PC-3 (cell line): ENCODE measurements at regions not wholly inside any gene's neighbourhood (a gene's known extent, or its start where the extent isn't known, plus 50 kb on each side); places are given as distances from the start of the nearest gene placed in this dataset.

Source experiments
- ATAC-seq: fragments of 200-7000 bp; cut with Tn5 transposase; 2 replicates; pipeline ENCODE4 v1.9.1; 2020; ENCODE audit warnings: mild to moderate bottlenecking, moderate library complexity
- BruUV-seq: library from RNA; stranded (reverse); fragments of 400-500 nt; replicated peaks from 2 replicates; lab custom pipeline; 2021; lab: Mats Ljungman, UMichigan
- CTCF ChIA-PET: fragments of 300-600 bp; sonication (Branson Sonifier 250); formaldehyde crosslinking; loops from one replicate; lab custom pipeline; 2022; ENCODE audit warnings: antibody characterized with exemption; lab: Charles Lee
- POLR2A ChIA-PET: fragments of 300-600 bp; sonication (Branson Sonifier 250); formaldehyde crosslinking; loops from one replicate; lab custom pipeline; 2022; ENCODE audit warnings: antibody characterized with exemption; ENCODE audit not compliant: unreplicated experiment; lab: Charles Lee
- DNase-seq: peaks from one replicate; pipeline ENCODE4 v3.0.0-alpha.2; 2015
- H2AFZ ChIP-seq: fragments of 300-600 bp; sonication (generic); 2 replicates; pipeline ENCODE4 v1.6.0; 2016; ENCODE audit warnings: antibody characterized with exemption, low read length
- H3F3A ChIP-seq: fragments of 300-600 bp; sonication (generic); one replicate; pipeline ENCODE4 v1.6.0; 2017; ENCODE audit warnings: antibody characterized with exemption, low read length, control low read depth, mild to moderate bottlenecking; ENCODE audit not compliant: unreplicated experiment
- H3K27ac ChIP-seq: fragments of 300-600 bp; sonication (generic); 2 replicates; pipeline ENCODE4 v1.5.1; 2016; ENCODE audit warnings: mild to moderate bottlenecking, low read length
- H3K27me3 ChIP-seq: fragments of 300-600 bp; sonication (generic); 2 replicates; pipeline ENCODE4 v1.6.1; 2016; ENCODE audit warnings: low read length, mixed read lengths
- H3K36me3 ChIP-seq: fragments of 300-600 bp; sonication (generic); 2 replicates; pipeline ENCODE4 v1.6.1; 2016; ENCODE audit warnings: low read depth, mixed run types, low read length, mixed read lengths
- H3K4me1 ChIP-seq: fragments of 300-600 bp; sonication (generic); 2 replicates; pipeline ENCODE4 v1.5.1; 2016; ENCODE audit warnings: low read length; ENCODE audit not compliant: insufficient read depth
- H3K4me2 ChIP-seq: fragments of 300-600 bp; sonication (generic); 2 replicates; pipeline ENCODE4 v1.6.0; 2016; ENCODE audit warnings: low read length
- H3K4me3 ChIP-seq: fragments of 300-600 bp; sonication (generic); 2 replicates; pipeline ENCODE4 v1.5.1; 2016; ENCODE audit warnings: mild to moderate bottlenecking, low read length, mixed read lengths
- H3K79me2 ChIP-seq: fragments of 300-600 bp; sonication (generic); 2 replicates; pipeline ENCODE4 v1.6.1; 2017; ENCODE audit warnings: low read length, mixed read lengths
- H3K9ac ChIP-seq: fragments of 300-600 bp; sonication (generic); 2 replicates; pipeline ENCODE4 v1.6.0; 2016; ENCODE audit warnings: mild to moderate bottlenecking, low read length
- H3K9me2 ChIP-seq: fragments of 300-600 bp; sonication (generic); replicated peaks from 2 replicates; pipeline ENCODE4 v1.6.1; 2016; ENCODE audit warnings: mixed run types, low read length, mixed read lengths
- H3K9me3 ChIP-seq: fragments of 300-600 bp; sonication (generic); 2 replicates; pipeline ENCODE4 v1.6.1; 2016; ENCODE audit warnings: low read length, mixed read lengths
- H4K20me1 ChIP-seq: fragments of 300-600 bp; sonication (generic); 2 replicates; pipeline ENCODE4 v1.6.1; 2016; ENCODE audit warnings: low read length, mixed read lengths
- EZH2 ChIP-seq: fragments of 300-600 bp; sonication (generic); IDR thresholded peaks from one replicate; pipeline ENCODE4 v1.6.1; 2017; ENCODE audit warnings: antibody characterized with exemption, mild to moderate bottlenecking, low read length; ENCODE audit not compliant: unreplicated experiment
- EZH2phosphoT487 ChIP-seq: fragments of 300-600 bp; sonication (generic); IDR thresholded peaks from 2 replicates; pipeline ENCODE4 v1.6.1; 2018; ENCODE audit warnings: mild to moderate bottlenecking, antibody characterized with exemption, low read length, borderline replicate concordance
- intact Hi-C: fragments of 100-400 bp; cut with micrococcal nuclease; formaldehyde crosslinking; loops from 2 replicates; pipeline ENCODE4 v1.9.0; 2023
- TF ChIP-seq, protein P1 (sequence below): fragments of 300-600 bp; sonication (generic); conservative IDR thresholded peaks from 2 replicates; pipeline ENCODE4 v1.5.1; 2017; ENCODE audit warnings: antibody characterized with exemption, low read depth, mild to moderate bottlenecking, low read length

DNA sequence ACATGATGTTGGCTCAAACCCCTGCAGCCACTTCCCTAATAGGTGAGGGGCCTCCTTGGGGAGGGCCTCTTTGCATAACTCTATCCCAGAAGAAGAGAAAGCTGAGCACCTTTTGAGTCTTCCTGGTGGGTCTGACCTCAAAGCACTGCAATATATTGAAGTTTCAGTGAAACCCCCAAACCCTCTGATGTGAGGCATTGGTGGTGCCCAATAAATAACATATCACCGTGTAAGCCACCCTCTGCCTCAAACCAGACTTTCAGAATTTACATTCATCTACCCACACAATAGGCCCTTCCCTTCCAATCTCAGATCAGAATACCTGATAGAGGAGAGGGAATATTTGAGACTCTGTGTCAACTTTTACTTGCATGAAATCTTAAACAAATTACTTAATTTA is 142.8 kb upstream of the STK17B start:
- ChIA-PET CTCF (no interaction called here), POLR2A (no interaction called here)
- H2AFZ ChIP-seq: no peak overlapping the region
- BruUV-seq: no TSS peak
- H3K4me2 ChIP-seq: peak overlapping the region; percentile 49; the same call in 1 of the 2 replicates
- H3K9ac ChIP-seq: no peak overlapping the region; the same call in 1 of the 2 replicates
- no peaks in the 10 kb centered on the region for H3K9me3 ChIP-seq
- no peaks in the 10 kb centered on the region for H3K9me2 ChIP-seq
- H3K36me3 ChIP-seq: no peaks in the 10 kb centered on the region
- no peaks in the 10 kb centered on the region for H3K27me3 ChIP-seq
- peaks cover 29% of the 10 kb centered on the region for H3K4me1 ChIP-seq
- H3K27ac ChIP-seq: peak overlapping the region; percentile 90
- peak; percentile 14 for DNase-seq
- H3F3A ChIP-seq: peaks cover 4% of the 10 kb centered on the region
- H3K79me2 ChIP-seq: no peaks in the 10 kb centered on the region
- intact Hi-C loops: no loop called here
- no peak overlapping the region for H3K4me3 ChIP-seq
- no peaks in the 10 kb centered on the region for H4K20me1 ChIP-seq
- ATAC-seq: no peak
- TF ChIP-seq, protein P1, sequence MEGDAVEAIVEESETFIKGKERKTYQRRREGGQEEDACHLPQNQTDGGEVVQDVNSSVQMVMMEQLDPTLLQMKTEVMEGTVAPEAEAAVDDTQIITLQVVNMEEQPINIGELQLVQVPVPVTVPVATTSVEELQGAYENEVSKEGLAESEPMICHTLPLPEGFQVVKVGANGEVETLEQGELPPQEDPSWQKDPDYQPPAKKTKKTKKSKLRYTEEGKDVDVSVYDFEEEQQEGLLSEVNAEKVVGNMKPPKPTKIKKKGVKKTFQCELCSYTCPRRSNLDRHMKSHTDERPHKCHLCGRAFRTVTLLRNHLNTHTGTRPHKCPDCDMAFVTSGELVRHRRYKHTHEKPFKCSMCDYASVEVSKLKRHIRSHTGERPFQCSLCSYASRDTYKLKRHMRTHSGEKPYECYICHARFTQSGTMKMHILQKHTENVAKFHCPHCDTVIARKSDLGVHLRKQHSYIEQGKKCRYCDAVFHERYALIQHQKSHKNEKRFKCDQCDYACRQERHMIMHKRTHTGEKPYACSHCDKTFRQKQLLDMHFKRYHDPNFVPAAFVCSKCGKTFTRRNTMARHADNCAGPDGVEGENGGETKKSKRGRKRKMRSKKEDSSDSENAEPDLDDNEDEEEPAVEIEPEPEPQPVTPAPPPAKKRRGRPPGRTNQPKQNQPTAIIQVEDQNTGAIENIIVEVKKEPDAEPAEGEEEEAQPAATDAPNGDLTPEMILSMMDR: no peak
- no peak for TF ChIP-seq EZH2phosphoT487
- no peak for TF ChIP-seq EZH2

DNA sequence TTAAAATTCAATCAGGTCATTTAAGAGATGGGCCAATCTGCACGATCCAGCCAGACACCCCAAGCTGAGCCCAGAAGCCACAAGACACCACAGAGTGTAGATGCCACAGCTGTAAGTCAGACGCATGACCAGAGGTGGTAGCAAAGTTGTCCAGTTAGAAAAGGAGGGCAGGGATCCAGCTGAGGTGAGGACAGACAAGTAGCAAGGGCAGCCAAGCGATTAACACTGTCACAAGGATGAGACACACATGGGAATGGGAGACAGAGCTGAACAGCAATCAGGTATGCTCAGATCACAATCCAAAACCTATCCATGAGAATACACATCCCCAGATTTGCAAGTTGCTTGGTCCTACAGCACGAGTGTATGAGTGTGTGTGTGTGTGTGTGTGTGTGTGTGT is 143.4 kb upstream of the STK17B start:
- Histone ChIP-seq H3K4me3 (no peak overlapping the region), H3K4me2 (peak overlapping the region; percentile 49), H3K9ac (peak overlapping the region; percentile 39), H2AFZ (no peak overlapping the region), H3K9me2 (no peaks in the 10 kb centered on the region), H4K20me1 (no peaks in the 10 kb centered on the region), H3F3A (peaks cover 4% of the 10 kb centered on the region), H3K36me3 (no peaks in the 10 kb centered on the region), H3K27ac (peak overlapping the region; percentile 90), H3K27me3 (no peaks in the 10 kb centered on the region), H3K79me2 (no peaks in the 10 kb centered on the region), H3K9me3 (no peaks in the 10 kb centered on the region), H3K4me1 (peaks cover 29% of the 10 kb centered on the region)
- TF ChIP-seq, protein P1: peak; percentile 27; the same call in 1 of the 2 replicates
- TF ChIP-seq EZH2 (no peak), EZH2phosphoT487 (no peak)
- ATAC-seq (peak; percentile 69), DNase-seq (peak; percentile 70)
- CTCF ChIA-PET: no interaction called here
- intact Hi-C loops: loop anchor here (1.0 kb wide), 3 partner anchors 17 to 21 kb away; no protein-coding TSS in a partner anchor
- POLR2A ChIA-PET: no interaction called here
- no TSS peak for BruUV-seq

DNA sequence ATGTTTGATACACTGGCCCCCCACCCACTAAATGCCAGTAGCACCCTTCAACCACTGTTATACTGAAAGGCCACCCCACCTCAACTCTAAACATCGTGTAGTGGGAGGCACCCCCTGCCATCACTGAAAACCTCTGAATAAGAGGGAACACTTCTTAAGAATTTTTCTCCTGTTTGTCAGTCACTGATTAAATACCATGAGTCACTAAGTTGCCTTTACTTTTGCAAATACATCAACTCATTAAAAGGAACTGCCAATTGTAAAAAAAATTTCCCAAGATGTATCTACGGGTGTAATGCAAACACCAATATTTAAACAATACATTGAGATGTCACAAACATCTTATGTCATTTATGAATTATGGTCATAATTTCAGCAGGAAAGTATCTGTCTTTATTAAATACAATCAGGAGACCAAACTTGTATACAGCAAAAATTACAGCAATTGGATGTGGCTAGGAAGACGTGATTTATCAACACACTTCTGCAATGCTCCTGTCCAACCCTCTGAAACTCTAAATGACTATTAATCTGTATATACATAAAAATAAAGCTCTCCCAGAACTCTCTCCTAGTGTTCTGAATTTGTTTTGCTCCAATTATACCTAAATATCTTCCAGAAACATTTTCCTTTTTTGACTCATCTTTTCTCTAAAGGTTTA is 144.1 kb upstream of the STK17B start:
- H3K4me2 ChIP-seq: peak overlapping the region; percentile 49
- no peaks in the 10 kb centered on the region for H4K20me1 ChIP-seq
- peak overlapping the region; percentile 19; the same call in 1 of the 2 replicates for H3K4me3 ChIP-seq
- ATAC-seq: peak; percentile 84
- intact Hi-C loops: loop anchor here (1.0 kb wide), 3 partner anchors 16 to 21 kb away; no protein-coding TSS in a partner anchor
- no peaks in the 10 kb centered on the region for H3K27me3 ChIP-seq
- H3F3A ChIP-seq: peaks cover 4% of the 10 kb centered on the region
- no peaks in the 10 kb centered on the region for H3K79me2 ChIP-seq
- H3K36me3 ChIP-seq: no peaks in the 10 kb centered on the region
- DNase-seq: peak; percentile 92
- H3K4me1 ChIP-seq: peaks cover 29% of the 10 kb centered on the region
- ChIA-PET POLR2A (no interaction called here), CTCF (interaction anchor here (0.5 kb wide), 1 partner anchor 12 kb away, joined by 3 read pairs; no protein-coding TSS in a partner anchor)
- TF ChIP-seq EZH2 (no peak), EZH2phosphoT487 (no peak)
- TF ChIP-seq, protein P1: no peak
- no peak overlapping the region for H2AFZ ChIP-seq
- H3K9ac ChIP-seq: peak overlapping the region; percentile 53
- no peaks in the 10 kb centered on the region for H3K9me3 ChIP-seq
- BruUV-seq: no TSS peak
- H3K27ac ChIP-seq: peak overlapping the region; percentile 90
- no peaks in the 10 kb centered on the region for H3K9me2 ChIP-seq
